ENCODE measurements at regions not wholly inside any gene's neighbourhood (a gene's known extent, or its start where the extent isn't known, plus 50 kb on each side); places are given as distances from the start of the nearest gene placed in this dataset.

DNA sequence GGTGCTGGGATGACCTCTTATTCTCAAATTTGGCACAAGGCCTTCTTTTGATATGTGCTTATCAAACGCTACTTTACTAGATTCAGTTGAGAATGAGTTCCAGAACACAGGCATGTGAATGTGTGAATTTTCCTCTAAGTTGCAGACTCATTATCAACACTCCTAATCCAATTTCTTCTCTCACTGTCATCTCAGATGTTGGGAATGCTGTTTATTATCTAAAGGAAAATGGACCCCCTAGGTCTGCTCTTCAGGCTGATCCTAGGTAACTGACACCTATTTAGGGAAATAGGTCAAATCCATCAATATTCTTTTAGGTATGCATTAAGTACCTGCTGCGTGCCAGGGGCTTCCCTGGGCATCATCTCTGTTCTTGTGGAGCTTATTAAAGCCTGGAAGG is 215.0 kb upstream of the NOX3 start:
- Histone ChIP-seq H3K4me3 (ENCODE audit: low read depth, low read length) (no peak overlapping the region), H3K27me3 (ENCODE audit: control insufficient read depth, insufficient read depth, low read length) (no peaks in the 10 kb centered on the region; the same call in 1 of the 2 replicates), H3K36me3 (ENCODE audit: control insufficient read depth, insufficient read depth, low read length) (no peaks in the 10 kb centered on the region)
- DNase-seq (ENCODE audit: low read depth), result no peak
- POLR2A ChIA-PET, result no interaction called here
- CTCF ChIA-PET, result no interaction called here
- TF ChIP-seq, protein P1, sequence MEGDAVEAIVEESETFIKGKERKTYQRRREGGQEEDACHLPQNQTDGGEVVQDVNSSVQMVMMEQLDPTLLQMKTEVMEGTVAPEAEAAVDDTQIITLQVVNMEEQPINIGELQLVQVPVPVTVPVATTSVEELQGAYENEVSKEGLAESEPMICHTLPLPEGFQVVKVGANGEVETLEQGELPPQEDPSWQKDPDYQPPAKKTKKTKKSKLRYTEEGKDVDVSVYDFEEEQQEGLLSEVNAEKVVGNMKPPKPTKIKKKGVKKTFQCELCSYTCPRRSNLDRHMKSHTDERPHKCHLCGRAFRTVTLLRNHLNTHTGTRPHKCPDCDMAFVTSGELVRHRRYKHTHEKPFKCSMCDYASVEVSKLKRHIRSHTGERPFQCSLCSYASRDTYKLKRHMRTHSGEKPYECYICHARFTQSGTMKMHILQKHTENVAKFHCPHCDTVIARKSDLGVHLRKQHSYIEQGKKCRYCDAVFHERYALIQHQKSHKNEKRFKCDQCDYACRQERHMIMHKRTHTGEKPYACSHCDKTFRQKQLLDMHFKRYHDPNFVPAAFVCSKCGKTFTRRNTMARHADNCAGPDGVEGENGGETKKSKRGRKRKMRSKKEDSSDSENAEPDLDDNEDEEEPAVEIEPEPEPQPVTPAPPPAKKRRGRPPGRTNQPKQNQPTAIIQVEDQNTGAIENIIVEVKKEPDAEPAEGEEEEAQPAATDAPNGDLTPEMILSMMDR (IDR thresholded peaks at IDR 0.05; ENCODE audit: insufficient read depth, low read depth, low read length), result no peak

GRCh38 chr6:155660251-155660977 is 204.8 kb upstream of the NOX3 start:
- H3K27me3 ChIP-seq (ENCODE audit: control insufficient read depth, insufficient read depth, low read length), result no peaks in the 10 kb centered on the region
- TF ChIP-seq, protein P1 (IDR thresholded peaks at IDR 0.05; ENCODE audit: insufficient read depth, low read depth, low read length), result no peak
- ChIA-PET POLR2A (no interaction called here), CTCF (no interaction called here)
- no peak overlapping the region for H3K4me3 ChIP-seq (ENCODE audit: low read depth, low read length)
- no peak for DNase-seq (ENCODE audit: low read depth)
- no peaks in the 10 kb centered on the region for H3K36me3 ChIP-seq (ENCODE audit: control insufficient read depth, insufficient read depth, low read length)

DNA sequence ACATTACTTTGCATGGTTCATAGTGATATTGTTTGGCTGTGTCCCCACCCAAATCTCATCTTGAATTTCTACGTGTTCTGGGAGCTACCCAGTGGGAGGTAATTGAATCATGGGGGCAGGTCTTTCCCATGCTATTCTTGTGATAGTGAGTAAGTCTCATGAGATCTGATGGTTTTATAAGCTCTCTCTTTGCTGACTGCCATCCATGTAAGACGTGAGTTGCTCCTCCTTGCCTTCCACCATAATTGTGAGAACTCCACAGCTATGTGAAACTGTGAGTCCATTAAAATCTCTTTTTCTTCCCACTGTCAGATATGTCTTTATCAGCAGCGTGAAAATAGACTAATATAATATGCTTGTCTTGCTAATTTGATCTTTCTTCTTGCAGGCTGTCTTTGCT is 200.4 kb upstream of the NOX3 start:
- no peak for DNase-seq (ENCODE audit: low read depth)
- POLR2A ChIA-PET, result no interaction called here
- Histone ChIP-seq H3K27me3 (ENCODE audit: control insufficient read depth, insufficient read depth, low read length) (no peaks in the 10 kb centered on the region), H3K36me3 (ENCODE audit: control insufficient read depth, insufficient read depth, low read length) (no peaks in the 10 kb centered on the region), H3K4me3 (ENCODE audit: low read depth, low read length) (no peak overlapping the region)
- TF ChIP-seq, protein P1 (IDR thresholded peaks at IDR 0.05; ENCODE audit: insufficient read depth, low read depth, low read length), result no peak
- CTCF ChIA-PET, result interaction anchor here (1.0 kb wide), 1 partner anchor 10 kb away, joined by 3 read pairs; no protein-coding TSS in a partner anchor

DNA sequence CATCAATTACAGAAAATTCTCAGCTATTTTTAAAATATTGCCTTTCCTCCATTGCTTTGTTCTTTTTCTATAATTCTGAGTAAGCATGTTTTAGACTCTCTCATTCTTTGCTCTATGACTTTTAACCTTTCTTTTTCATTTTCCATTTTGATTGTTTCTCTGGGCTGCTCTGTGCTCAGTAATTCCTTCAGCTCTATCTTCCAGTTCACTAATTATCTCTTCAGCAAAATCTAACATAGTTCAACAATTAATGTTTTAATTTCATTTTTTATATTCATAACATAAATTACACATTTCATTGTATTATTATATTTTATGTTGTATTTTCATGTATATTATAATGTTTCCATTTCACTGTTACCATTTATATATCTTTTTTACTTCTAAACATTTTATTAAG is 198.8 kb upstream of the NOX3 start:
- Histone ChIP-seq H3K4me3 (ENCODE audit: low read depth, low read length) (no peak overlapping the region), H3K36me3 (ENCODE audit: control insufficient read depth, insufficient read depth, low read length) (no peaks in the 10 kb centered on the region), H3K27me3 (ENCODE audit: control insufficient read depth, insufficient read depth, low read length) (no peaks in the 10 kb centered on the region)
- TF ChIP-seq, protein P1 (IDR thresholded peaks at IDR 0.05; ENCODE audit: insufficient read depth, low read depth, low read length), result no peak
- DNase-seq (ENCODE audit: low read depth), result no peak
- CTCF ChIA-PET, result no interaction called here
- POLR2A ChIA-PET, result no interaction called here

- Histone ChIP-seq H3K27me3 (ENCODE audit: control insufficient read depth, insufficient read depth, low read length) (no peaks in the 10 kb centered on the region), H3K4me3 (ENCODE audit: low read depth, low read length) (no peak overlapping the region), H3K36me3 (ENCODE audit: control insufficient read depth, insufficient read depth, low read length) (no peaks in the 10 kb centered on the region)
- TF ChIP-seq, protein P1 (IDR thresholded peaks at IDR 0.05; ENCODE audit: insufficient read depth, low read depth, low read length), result no peak
- ChIA-PET POLR2A (no interaction called here), CTCF (no interaction called here)
- DNase-seq (ENCODE audit: low read depth), result no peak
Observed at GRCh38 chr6:155648301-155648700, 192.7 kb upstream of the NOX3 start.
